SU-DHL-6 (cell line): ENCODE measurements at regions not wholly inside any gene's neighbourhood (a gene's known extent, or its start where the extent isn't known, plus 50 kb on each side); places are given as distances from the start of the nearest gene placed in this dataset.

Source experiments
- H2AFZ ChIP-seq: fragments of 200-600 bp; sonication (generic); 2 replicates; pipeline ENCODE4 v1.6.1; 2014; ENCODE audit warnings: low read depth, mild to moderate bottlenecking, moderate library complexity, mixed read lengths, antibody characterized with exemption, low read length; ENCODE audit not compliant: severe bottlenecking
- H3F3A ChIP-seq: fragments of 200-600 bp; shearing (Covaris generic); 2 replicates; pipeline ENCODE4 v1.6.0; 2016; ENCODE audit warnings: antibody characterized with exemption, mild to moderate bottlenecking; ENCODE audit not compliant: insufficient read depth
- H3K27ac ChIP-seq: fragments of 200-600 bp; sonication (generic); 2 replicates; pipeline ENCODE4 v1.5.1; 2016; ENCODE audit warnings: low read depth, mild to moderate bottlenecking, low read length, moderate library complexity, mixed read lengths
- H3K27me3 ChIP-seq: fragments of 200-600 bp; sonication (generic), shearing (Covaris generic); 2 replicates; pipeline ENCODE4 v1.6.0; 2014; ENCODE audit warnings: mild to moderate bottlenecking, low read length
- H3K36me3 ChIP-seq: fragments of 200-600 bp; sonication (generic); 2 replicates; pipeline ENCODE4 v1.6.1; 2014; ENCODE audit warnings: mild to moderate bottlenecking, low read length, mixed read lengths
- H3K4me2 ChIP-seq: fragments of 300-600, 200-600 bp; shearing (Covaris generic), sonication (generic); 2 replicates; pipeline ENCODE4 v1.6.0; 2014; ENCODE audit warnings: low read length, low read depth, mild to moderate bottlenecking; ENCODE audit not compliant: poor library complexity, severe bottlenecking
- H3K4me3 ChIP-seq: fragments of 200-600 bp; sonication (generic); 2 replicates; pipeline ENCODE4 v1.5.1; 2014; ENCODE audit warnings: antibody characterized with exemption, low read length, mild to moderate bottlenecking, mixed read lengths; ENCODE audit not compliant: insufficient read depth, poor library complexity, severe bottlenecking
- H3K79me2 ChIP-seq: fragments of 200-600 bp; sonication (generic); 2 replicates; pipeline ENCODE4 v1.6.1; 2014; ENCODE audit warnings: mild to moderate bottlenecking, low read length, moderate library complexity; ENCODE audit not compliant: insufficient read depth
- H3K9ac ChIP-seq: fragments of 200-600 bp; sonication (generic); 2 replicates; pipeline ENCODE4 v1.7.0; 2014; ENCODE audit warnings: mild to moderate bottlenecking, low read length
- H3K9me2 ChIP-seq: fragments of 200-600 bp; sonication (generic); replicated peaks from 2 replicates; pipeline ENCODE4 v1.6.1; 2014; ENCODE audit warnings: low read length; ENCODE audit not compliant: insufficient read depth
- H3K9me3 ChIP-seq: fragments of 200-600 bp; sonication (generic); 2 replicates; pipeline ENCODE4 v1.6.1; 2014; ENCODE audit warnings: low read length, mixed read lengths; ENCODE audit not compliant: insufficient read depth
- H4K20me1 ChIP-seq: fragments of 200-600 bp; sonication (generic); 2 replicates; pipeline ENCODE4 v1.6.1; 2014; ENCODE audit warnings: low read depth, mild to moderate bottlenecking, antibody characterized with exemption, low read length, moderate library complexity, mixed read lengths
- CTCF ChIP-seq: fragments of 200-600 bp; sonication (generic); IDR thresholded peaks from one replicate; pipeline ENCODE4 v1.5.1; 2017; ENCODE audit warnings: antibody characterized with exemption, mild to moderate bottlenecking, low read length, moderate library complexity; ENCODE audit not compliant: insufficient read depth, poor library complexity, severe bottlenecking
- EZH2phosphoT487 ChIP-seq: fragments of 200-600 bp; sonication (generic), shearing (Covaris generic); conservative IDR thresholded peaks from 2 replicates; pipeline ENCODE4 v1.6.1; 2018; ENCODE audit warnings: mild to moderate bottlenecking, antibody characterized with exemption, low read length, moderate library complexity, mixed read lengths

- Histone ChIP-seq H3K4me2 (no peak overlapping the region), H4K20me1 (no peaks in the 10 kb centered on the region), H2AFZ (no peak overlapping the region), H3K27me3 (no peaks in the 10 kb centered on the region), H3F3A (no peaks in the 10 kb centered on the region), H3K9me3 (no peaks in the 10 kb centered on the region), H3K27ac (no peak overlapping the region), H3K9ac (no peak overlapping the region), H3K9me2 (no peaks in the 10 kb centered on the region), H3K79me2 (no peaks in the 10 kb centered on the region), H3K4me3 (no peak overlapping the region), H3K36me3 (no peaks in the 10 kb centered on the region)
- no peak for TF ChIP-seq CTCF
- TF ChIP-seq EZH2phosphoT487, result no peak
Observed at GRCh38 chr1:83776913-83777757, 221.8 kb downstream of the TTLL7 start.

GRCh38 chr1:83775977-83776603, 222.8 kb downstream of the TTLL7 start:
- H3K4me2 ChIP-seq, result no peak overlapping the region
- H3K27ac ChIP-seq, result no peak overlapping the region
- no peak overlapping the region for H2AFZ ChIP-seq
- H3K4me3 ChIP-seq, result no peak overlapping the region
- no peak overlapping the region for H3K9ac ChIP-seq
- H3K9me2 ChIP-seq, result no peaks in the 10 kb centered on the region
- H3K9me3 ChIP-seq, result no peaks in the 10 kb centered on the region
- no peaks in the 10 kb centered on the region for H3K27me3 ChIP-seq
- H4K20me1 ChIP-seq, result no peaks in the 10 kb centered on the region
- no peaks in the 10 kb centered on the region for H3F3A ChIP-seq
- H3K36me3 ChIP-seq, result no peaks in the 10 kb centered on the region
- H3K79me2 ChIP-seq, result no peaks in the 10 kb centered on the region
- no peak for TF ChIP-seq CTCF
- no peak for TF ChIP-seq EZH2phosphoT487

- no peaks in the 10 kb centered on the region for H3K79me2 ChIP-seq
Observed at GRCh38 chr1:83773059-83773458, 225.9 kb downstream of the TTLL7 start.

More at GRCh38 chr1:83773059-83773458, 225.9 kb downstream of the TTLL7 start:
- H3K9me3 ChIP-seq, result no peaks in the 10 kb centered on the region
- no peaks in the 10 kb centered on the region for H3K9me2 ChIP-seq
- H3K4me3 ChIP-seq, result no peak overlapping the region
- no peaks in the 10 kb centered on the region for H4K20me1 ChIP-seq
- H3F3A ChIP-seq, result no peaks in the 10 kb centered on the region
- H3K4me2 ChIP-seq, result no peak overlapping the region
- H3K27ac ChIP-seq, result no peak overlapping the region
- no peak overlapping the region for H3K9ac ChIP-seq
- H2AFZ ChIP-seq, result no peak overlapping the region
- TF ChIP-seq EZH2phosphoT487 (no peak), CTCF (no peak)
- no peaks in the 10 kb centered on the region for H3K27me3 ChIP-seq
- no peaks in the 10 kb centered on the region for H3K36me3 ChIP-seq
